ENCODE measurements at regions not wholly inside any gene's neighbourhood (a gene's known extent, or its start where the extent isn't known, plus 50 kb on each side); places are given as distances from the start of the nearest gene placed in this dataset.

- TF ChIP-seq, protein P1, sequence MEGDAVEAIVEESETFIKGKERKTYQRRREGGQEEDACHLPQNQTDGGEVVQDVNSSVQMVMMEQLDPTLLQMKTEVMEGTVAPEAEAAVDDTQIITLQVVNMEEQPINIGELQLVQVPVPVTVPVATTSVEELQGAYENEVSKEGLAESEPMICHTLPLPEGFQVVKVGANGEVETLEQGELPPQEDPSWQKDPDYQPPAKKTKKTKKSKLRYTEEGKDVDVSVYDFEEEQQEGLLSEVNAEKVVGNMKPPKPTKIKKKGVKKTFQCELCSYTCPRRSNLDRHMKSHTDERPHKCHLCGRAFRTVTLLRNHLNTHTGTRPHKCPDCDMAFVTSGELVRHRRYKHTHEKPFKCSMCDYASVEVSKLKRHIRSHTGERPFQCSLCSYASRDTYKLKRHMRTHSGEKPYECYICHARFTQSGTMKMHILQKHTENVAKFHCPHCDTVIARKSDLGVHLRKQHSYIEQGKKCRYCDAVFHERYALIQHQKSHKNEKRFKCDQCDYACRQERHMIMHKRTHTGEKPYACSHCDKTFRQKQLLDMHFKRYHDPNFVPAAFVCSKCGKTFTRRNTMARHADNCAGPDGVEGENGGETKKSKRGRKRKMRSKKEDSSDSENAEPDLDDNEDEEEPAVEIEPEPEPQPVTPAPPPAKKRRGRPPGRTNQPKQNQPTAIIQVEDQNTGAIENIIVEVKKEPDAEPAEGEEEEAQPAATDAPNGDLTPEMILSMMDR (IDR thresholded peaks at IDR 0.05) = no peak
- no peak for TF ChIP-seq POLR2A (IDR thresholded peaks at IDR 0.05)
Observed at GRCh38 chr4:38532908-38533499, 131.0 kb upstream of the KLF3 start.

Measured in right lobe of liver (tissue), 4 donors.